CD4-positive, CD25-positive, alpha-beta regulatory T cell (primary cell): ENCODE measurements at regions not wholly inside any gene's neighbourhood (a gene's known extent, or its start where the extent isn't known, plus 50 kb on each side); places are given as distances from the start of the nearest gene placed in this dataset.
"Not testable (repeated sequence)": the region's sequence is repeated elsewhere in the genome, so short reads cannot be mapped to it uniquely, and the experiment has no call there.

Source experiments
- ATAC-seq, 2 donors: fragments of 150-1000 bp; cut with Tn5 transposase; one replicate each; pipeline ENCODE4 v1.10.0; 2021; ENCODE audit warnings: low read depth in 2 of 2, moderate number of reproducible peaks in 2 of 2, moderate library complexity in 1 of 2
- DNase-seq, 3 donors: peaks; one replicate each; pipeline versions ENCODE4 v3.0.0 to v3.0.0-alpha.2; 2012 to 2022; ENCODE audit warnings: mixed read lengths in 1 of 3
- H3K27ac ChIP-seq: one replicate; pipeline ENCODE4 v1.7.0; 2013; ENCODE audit warnings: mild to moderate bottlenecking, low read length; ENCODE audit not compliant: insufficient read depth, poor library complexity, severe bottlenecking
- H3K27me3 ChIP-seq: one replicate; pipeline ENCODE4 v1.7.0; 2013; ENCODE audit warnings: low read length; ENCODE audit not compliant: control insufficient read depth, insufficient read depth
- H3K36me3 ChIP-seq: one replicate; pipeline ENCODE4 v1.7.0; 2013; ENCODE audit warnings: mild to moderate bottlenecking, low read length, moderate library complexity; ENCODE audit not compliant: control insufficient read depth, insufficient read depth
- H3K4me1 ChIP-seq: 2 replicates; pipeline ENCODE4 v1.7.0; 2013; ENCODE audit warnings: mild to moderate bottlenecking, low read length; ENCODE audit not compliant: insufficient read depth, control insufficient read depth, poor library complexity, severe bottlenecking
- H3K4me3 ChIP-seq: one replicate; pipeline ENCODE4 v1.7.0; 2013; ENCODE audit warnings: low read depth, mild to moderate bottlenecking, low read length, moderate library complexity
- H3K9me3 ChIP-seq, 2 experiments: 1 replicate in 1 of 2; 2 replicates in 1 of 2; pipeline ENCODE4 v1.7.0; 2013; ENCODE audit warnings: low read length in 2 of 2, mild to moderate bottlenecking in 1 of 2, moderate library complexity in 1 of 2; ENCODE audit not compliant: control insufficient read depth in 2 of 2
- H3K27ac Mint-ChIP-seq, 3 donors: one replicate each; pipeline ENCODE4 v1.8.0; 2020 to 2022; ENCODE audit warnings: mild to moderate bottlenecking in 3 of 3, mixed read lengths in 3 of 3, moderate library complexity in 2 of 3
- H3K27me3 Mint-ChIP-seq: one replicate; pipeline ENCODE4 v1.8.0; 2022; ENCODE audit warnings: mild to moderate bottlenecking, mixed read lengths
- H3K36me3 Mint-ChIP-seq: one replicate; pipeline ENCODE4 v1.8.0; 2020; ENCODE audit warnings: mixed read lengths
- H3K4me1 Mint-ChIP-seq, 4 donors: one replicate each; pipeline ENCODE4 v1.8.0; 2020 to 2022; ENCODE audit warnings: mixed read lengths in 4 of 4, mild to moderate bottlenecking in 1 of 4
- H3K4me3 Mint-ChIP-seq, 4 donors: one replicate each; pipeline ENCODE4 v1.8.0; 2020 to 2022; ENCODE audit warnings: mild to moderate bottlenecking in 4 of 4, mixed read lengths in 4 of 4, moderate library complexity in 3 of 4
- H3K9me3 Mint-ChIP-seq, 7 donors: one replicate each; pipeline ENCODE4 v1.8.0; 2020 to 2022; ENCODE audit warnings: mixed read lengths in 7 of 7, mild to moderate bottlenecking in 3 of 7, moderate library complexity in 2 of 7

DNA sequence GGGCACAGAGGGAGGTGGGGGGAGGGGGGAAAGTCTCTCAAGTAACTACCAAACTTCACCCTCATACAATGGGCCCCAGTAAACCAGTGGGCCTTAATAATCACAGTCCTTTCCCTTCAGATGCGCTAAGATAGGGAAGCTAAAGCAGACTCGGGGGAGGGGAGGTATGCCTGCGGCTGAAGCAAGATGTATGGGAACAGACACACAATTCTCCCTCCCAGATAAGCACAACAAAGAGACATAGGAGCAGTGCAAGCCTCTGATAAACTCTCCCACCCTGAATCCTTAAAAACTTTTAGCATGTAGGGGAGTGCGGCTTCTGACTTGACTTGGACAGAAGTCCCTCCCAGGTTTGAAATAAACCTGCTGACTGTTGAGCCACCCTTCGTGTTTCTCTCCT, 54.7 kb downstream of the PROP1 start:
- Mint-ChIP-seq H3K4me3 (peak overlapping the region in 2 of 4 donors; percentile 43 to 57), H3K4me1 (peaks cover 0 to 23% (median 2%) of the 10 kb centered on the region in 4 donors)
- DNase-seq, H3K9me3 ChIP-seq, H3K27me3 Mint-ChIP-seq, H3K4me3 ChIP-seq, H3K36me3 ChIP-seq, ATAC-seq, H3K27ac ChIP-seq, H3K36me3 Mint-ChIP-seq, H3K27ac Mint-ChIP-seq, H3K4me1 ChIP-seq, H3K9me3 Mint-ChIP-seq, H3K27me3 ChIP-seq: not testable (repeated sequence)

DNA sequence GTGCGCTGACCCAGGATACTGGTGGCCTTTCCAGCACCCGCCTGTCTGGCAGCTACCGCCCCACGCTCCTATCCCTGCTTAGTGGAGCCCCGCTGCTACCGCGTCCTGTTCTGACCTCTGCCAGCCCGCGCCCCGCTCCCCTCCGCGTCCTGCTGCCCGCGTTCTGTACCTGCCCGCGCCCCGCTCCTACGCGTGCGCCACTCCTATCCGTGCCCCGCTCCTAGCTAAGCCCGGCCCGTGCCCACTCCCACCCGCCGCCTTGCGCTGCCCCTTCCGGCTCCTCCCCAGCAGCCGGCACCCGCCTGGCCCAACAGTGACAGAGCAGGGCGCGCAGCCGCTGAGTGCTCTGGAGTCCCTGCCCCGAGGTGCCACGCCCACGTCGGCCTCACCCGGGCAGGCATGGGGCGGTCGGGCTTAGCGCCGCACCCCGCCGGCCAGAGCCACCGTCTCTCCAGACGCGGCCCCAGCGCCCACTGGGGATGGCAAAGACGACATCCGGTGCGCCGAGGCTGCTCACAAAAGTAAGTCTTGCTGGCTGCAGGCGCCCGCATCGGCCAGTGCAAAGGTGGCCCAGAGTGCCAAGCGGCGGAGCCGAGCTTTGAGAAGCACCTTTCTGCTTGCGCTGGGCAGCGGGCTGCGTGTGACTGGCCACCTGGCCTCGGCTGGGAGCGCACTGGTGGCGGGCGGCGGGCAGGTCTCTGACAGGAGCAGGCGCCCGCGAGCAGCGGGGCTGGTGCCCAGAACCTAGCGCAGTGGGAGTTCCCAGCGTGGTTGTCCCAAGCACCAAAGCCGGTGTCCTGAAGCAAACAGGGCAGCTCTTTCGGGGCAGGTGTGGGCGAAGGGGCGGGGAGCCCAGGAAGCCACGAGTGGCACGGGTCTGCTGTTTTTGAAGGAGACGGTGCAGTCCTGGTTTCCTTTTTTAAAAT, 56.5 kb downstream of the PROP1 start:
- Mint-ChIP-seq H3K4me1 (peaks cover 0 to 19% (median 2%) of the 10 kb centered on the region in 4 donors), H3K4me3 (peak overlapping the region; percentile 75 to 91 (median 84)), H3K27ac (peak overlapping the region in 1 of 3 donors; percentile 55)
- ATAC-seq (peak; percentile 23 to 35), DNase-seq (peak in 2 of 3 donors; percentile 5 to 16)
- H3K27me3 Mint-ChIP-seq, H3K4me1 ChIP-seq, H3K27me3 ChIP-seq, H3K36me3 ChIP-seq, H3K9me3 Mint-ChIP-seq, H3K36me3 Mint-ChIP-seq, H3K27ac ChIP-seq, H3K9me3 ChIP-seq, H3K4me3 ChIP-seq: not testable (repeated sequence)

DNA sequence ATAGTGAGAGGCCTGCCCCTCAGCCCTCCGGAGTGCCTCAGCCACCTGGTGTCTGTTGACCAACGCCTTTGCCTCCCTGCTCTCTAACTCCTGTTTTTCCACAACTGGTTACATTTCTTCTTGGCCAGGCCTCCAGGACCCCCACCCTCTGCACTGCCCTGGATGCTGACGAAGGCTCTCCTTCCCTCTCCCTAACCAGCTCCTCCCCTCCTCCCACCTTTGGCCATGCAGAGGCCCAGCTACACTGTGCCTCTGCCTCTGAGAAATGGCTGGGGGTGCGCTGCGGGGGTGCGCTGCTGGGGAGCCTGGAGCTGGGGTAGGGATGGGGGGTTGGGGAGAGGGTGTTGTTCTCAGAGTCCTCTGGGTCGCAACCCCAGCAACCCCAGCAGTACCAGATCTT, 57.3 kb downstream of the PROP1 start:
- H3K27me3 ChIP-seq, H3K27me3 Mint-ChIP-seq, H3K9me3 ChIP-seq, ATAC-seq, DNase-seq, H3K9me3 Mint-ChIP-seq, H3K36me3 ChIP-seq, H3K4me1 ChIP-seq, H3K4me3 ChIP-seq, H3K36me3 Mint-ChIP-seq, H3K27ac ChIP-seq, H3K27ac Mint-ChIP-seq: not testable (repeated sequence)
- Mint-ChIP-seq H3K4me1 (peaks cover 0 to 19% (median 2%) of the 10 kb centered on the region in 4 donors), H3K4me3 (peak overlapping the region in 3 of 4 donors; percentile 75 to 87 (median 82))

DNA sequence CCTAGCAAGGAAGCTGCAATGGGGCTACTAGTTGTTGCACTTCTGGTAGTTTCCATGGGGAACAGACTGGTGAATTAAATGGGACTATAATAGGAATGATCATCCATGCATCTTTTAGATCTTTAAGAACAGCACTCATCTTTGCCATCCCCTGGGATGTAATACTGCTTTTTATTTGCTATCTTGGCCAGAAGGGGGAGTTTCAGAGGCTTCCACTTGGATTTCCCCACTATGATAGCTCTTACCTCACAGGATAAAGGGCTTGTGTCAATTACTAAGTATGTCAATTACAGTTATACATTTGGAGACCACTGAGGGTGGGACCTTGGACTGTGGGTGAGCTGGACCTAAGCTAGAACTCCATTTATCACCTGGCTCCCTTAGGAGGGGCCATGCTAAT, 61.8 kb downstream of the PROP1 start:
- H3K36me3 ChIP-seq, ATAC-seq, H3K4me3 Mint-ChIP-seq, H3K4me3 ChIP-seq, H3K27ac ChIP-seq, H3K9me3 ChIP-seq, H3K27me3 ChIP-seq, H3K36me3 Mint-ChIP-seq, H3K9me3 Mint-ChIP-seq, DNase-seq, H3K27ac Mint-ChIP-seq, H3K4me1 ChIP-seq, H3K27me3 Mint-ChIP-seq, H3K4me1 Mint-ChIP-seq: not testable (repeated sequence)

DNA sequence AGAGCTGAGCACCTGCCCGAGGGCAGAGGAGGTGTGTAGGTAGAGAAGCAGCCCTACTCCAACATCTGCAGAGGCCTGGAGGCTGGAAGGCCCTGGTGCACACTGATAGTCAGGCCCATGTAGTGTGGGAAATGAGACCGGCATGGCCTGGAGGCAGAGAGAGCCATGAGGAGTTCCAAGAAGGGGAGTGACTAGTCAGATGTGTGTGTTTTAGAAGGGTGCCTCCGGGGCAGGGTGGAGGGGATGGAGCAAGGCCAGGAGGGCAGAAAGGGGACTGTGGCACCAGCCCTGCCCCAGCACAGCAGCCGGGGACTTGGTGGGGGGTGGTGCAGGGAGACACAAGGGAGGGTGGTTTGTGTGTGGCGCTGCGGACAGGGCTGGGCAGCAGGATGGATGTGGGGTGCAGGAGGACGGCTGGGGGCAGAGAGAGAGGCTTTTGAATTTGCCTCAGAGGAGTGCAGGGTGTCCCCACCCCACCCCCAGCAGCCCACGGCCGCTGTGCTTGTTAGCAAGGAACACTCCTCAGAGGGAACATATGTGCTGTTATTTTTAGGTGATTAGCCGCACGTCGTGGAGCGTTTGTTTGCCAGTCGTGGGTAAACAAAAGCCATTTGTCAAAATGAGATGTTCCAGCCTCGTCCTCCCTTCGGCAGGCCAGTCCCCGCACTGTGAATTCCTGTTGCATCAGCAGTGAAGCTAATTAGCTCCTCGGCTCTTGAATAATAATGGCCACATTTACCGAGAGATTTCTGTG, 65.6 kb downstream of the PROP1 start:
- not testable (repeated sequence) for H3K4me3 ChIP-seq, H3K4me3 Mint-ChIP-seq, H3K4me1 Mint-ChIP-seq, ATAC-seq, DNase-seq, H3K9me3 Mint-ChIP-seq, H3K4me1 ChIP-seq, H3K27me3 Mint-ChIP-seq, H3K27me3 ChIP-seq, H3K27ac Mint-ChIP-seq, H3K27ac ChIP-seq, H3K36me3 Mint-ChIP-seq, H3K9me3 ChIP-seq, H3K36me3 ChIP-seq

DNA sequence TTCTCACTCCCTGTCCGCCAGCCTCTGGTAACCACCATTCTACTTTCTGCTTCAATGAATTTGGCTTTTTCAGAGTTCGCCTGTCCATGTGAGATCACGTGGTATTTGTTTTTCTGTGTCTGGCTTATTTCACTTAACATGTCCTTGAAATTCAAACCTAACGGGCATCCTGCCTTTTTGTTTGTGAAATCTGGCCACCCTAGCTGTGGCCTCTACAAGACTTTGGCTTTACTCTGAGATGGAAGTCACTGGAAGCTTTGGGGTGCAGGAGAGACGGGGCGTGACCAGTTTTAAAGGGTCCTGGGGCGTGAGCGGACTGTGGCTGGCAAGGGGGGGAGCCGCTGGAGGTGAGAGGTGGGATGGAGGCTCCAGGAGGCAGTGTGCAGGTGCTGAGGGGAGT, 66.4 kb downstream of the PROP1 start:
- not testable (repeated sequence) for H3K4me1 ChIP-seq, H3K27me3 Mint-ChIP-seq, ATAC-seq, H3K9me3 Mint-ChIP-seq, H3K36me3 Mint-ChIP-seq, DNase-seq, H3K36me3 ChIP-seq, H3K4me3 ChIP-seq, H3K27ac ChIP-seq, H3K27me3 ChIP-seq, H3K27ac Mint-ChIP-seq, H3K4me1 Mint-ChIP-seq, H3K4me3 Mint-ChIP-seq, H3K9me3 ChIP-seq

DNA sequence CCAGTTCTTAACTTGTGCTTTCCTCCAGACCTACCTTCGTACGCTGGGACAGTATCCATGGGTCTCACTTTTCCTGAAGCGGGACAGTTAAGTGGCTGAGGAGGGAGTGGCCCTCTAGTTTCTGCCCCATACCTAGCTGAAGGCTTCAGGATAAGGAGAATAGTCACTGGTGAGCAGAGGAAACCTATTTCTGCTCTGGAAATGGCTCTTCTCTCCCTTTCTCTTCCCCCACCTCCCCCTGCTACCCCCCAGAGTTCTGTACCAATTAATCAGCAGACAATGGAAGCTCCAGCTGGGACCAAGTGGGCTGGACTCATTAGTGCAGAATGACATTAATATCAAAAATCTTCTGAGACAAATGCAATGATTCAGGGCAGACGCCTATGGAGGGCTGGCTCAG, 68.5 kb downstream of the PROP1 start:
- not testable (repeated sequence) for H3K9me3 ChIP-seq, H3K27me3 ChIP-seq, H3K4me3 ChIP-seq, H3K27ac Mint-ChIP-seq, H3K27ac ChIP-seq, H3K4me1 ChIP-seq, H3K36me3 Mint-ChIP-seq, DNase-seq, H3K27me3 Mint-ChIP-seq, ATAC-seq, H3K4me1 Mint-ChIP-seq, H3K4me3 Mint-ChIP-seq, H3K9me3 Mint-ChIP-seq, H3K36me3 ChIP-seq

DNA sequence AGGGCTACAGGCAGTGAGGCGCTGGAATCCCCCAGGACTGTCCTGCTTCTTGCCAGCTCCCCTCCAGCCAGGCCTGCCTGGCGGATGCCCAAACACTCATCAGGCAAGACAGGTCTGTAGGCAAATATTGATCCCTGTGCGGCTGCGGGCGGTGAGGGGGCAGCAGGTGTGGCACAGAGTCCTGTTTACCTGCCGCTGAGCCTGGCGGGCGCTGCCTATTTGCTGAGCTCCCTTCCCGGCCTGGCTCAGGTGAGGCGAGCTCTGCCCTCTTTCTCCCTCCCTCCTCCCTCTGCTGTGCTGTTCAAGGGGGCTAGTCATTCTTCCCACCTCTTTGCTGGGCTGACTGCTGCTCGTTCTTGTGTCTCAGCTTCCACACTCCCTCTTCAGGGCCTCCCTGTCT, 71.5 kb downstream of the PROP1 start:
- not testable (repeated sequence) for H3K9me3 ChIP-seq, H3K27me3 ChIP-seq, H3K4me1 Mint-ChIP-seq, H3K4me3 ChIP-seq, H3K27ac ChIP-seq, H3K27me3 Mint-ChIP-seq, DNase-seq, H3K4me1 ChIP-seq, H3K36me3 ChIP-seq, H3K36me3 Mint-ChIP-seq, H3K9me3 Mint-ChIP-seq, ATAC-seq, H3K4me3 Mint-ChIP-seq, H3K27ac Mint-ChIP-seq
